ENCODE measurements at regions not wholly inside any gene's neighbourhood (a gene's known extent, or its start where the extent isn't known, plus 50 kb on each side); places are given as distances from the start of the nearest gene placed in this dataset.

DNA sequence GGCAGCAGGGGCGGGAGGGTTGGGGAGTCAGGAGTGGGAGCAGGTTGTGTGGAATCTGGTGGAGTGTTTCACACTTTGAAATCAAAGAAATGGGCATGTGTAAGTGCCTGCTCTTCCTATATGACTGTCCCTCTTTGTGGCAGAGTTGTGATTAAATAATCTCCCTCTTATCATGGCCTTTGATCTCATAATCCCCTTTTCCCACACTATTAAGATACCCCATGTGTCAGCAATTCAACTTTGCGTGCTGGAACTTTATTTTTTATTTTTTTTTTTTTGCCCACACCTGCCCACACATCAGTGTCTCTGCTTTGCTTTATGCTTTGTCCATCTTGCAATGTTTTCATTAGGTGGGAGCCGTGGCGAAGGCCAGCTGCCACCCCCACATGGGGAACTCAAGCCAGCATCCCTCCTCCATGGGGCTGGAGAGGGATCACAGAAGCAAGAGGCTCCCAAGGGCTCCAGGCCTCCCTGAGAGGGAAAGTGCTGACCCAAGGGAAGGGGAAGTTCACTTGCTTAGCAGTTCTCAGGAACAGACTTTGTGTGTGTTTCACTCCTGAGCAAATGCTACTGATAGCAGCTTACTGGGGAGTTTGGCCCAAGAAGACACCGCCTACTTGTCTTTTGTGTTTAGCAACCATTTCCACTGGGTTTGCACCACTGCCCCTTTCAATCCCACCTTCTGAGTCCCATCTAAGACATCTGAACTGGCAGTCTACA is 243.4 kb downstream of the BCL11A start:
- ATAC-seq, result no peak
- WGBS, 2 donors, result 89 to 92% methylated on average over 5 of the region's 5 CpGs
- intact Hi-C loops (cut with DNase I), result no loop called here

GRCh38 chr2:60309336-60309735 is 244.1 kb downstream of the BCL11A start:
- TF ChIP-seq POLR2A (IDR thresholded peaks at IDR 0.05) (no peak), CTCF (IDR thresholded peaks at IDR 0.05) (no peak)
- WGBS, 2 donors, result 83 to 84% methylated on average over 4 of the region's 4 CpGs
- H3K36me3 ChIP-seq (replicated peaks in 1 of 2; ENCODE audit: insufficient read depth in 1 of 2, low read depth in 2 of 2), result no peaks in the 10 kb centered on the region
- H3K9me3 ChIP-seq, result no peaks in the 10 kb centered on the region
- no peak for DNase-seq
- no peak overlapping the region for H3K4me3 ChIP-seq
- no peaks in the 10 kb centered on the region for H3K27me3 ChIP-seq
- H3K4me1 ChIP-seq, result no peaks in the 10 kb centered on the region
- H3K27ac ChIP-seq, result no peak overlapping the region
- no peak for ATAC-seq
- intact Hi-C loops (cut with DNase I), result no loop called here

More for the DNA sequence above, 243.4 kb downstream of the BCL11A start:
- H3K27me3 ChIP-seq, result no peaks in the 10 kb centered on the region
- DNase-seq, result no peak
- H3K36me3 ChIP-seq (replicated peaks in 1 of 2; ENCODE audit: insufficient read depth in 1 of 2, low read depth in 2 of 2), result no peaks in the 10 kb centered on the region
- no peaks in the 10 kb centered on the region for H3K4me1 ChIP-seq
- H3K4me3 ChIP-seq, result no peak overlapping the region
- no peaks in the 10 kb centered on the region for H3K9me3 ChIP-seq
- TF ChIP-seq CTCF (IDR thresholded peaks at IDR 0.05) (no peak), POLR2A (IDR thresholded peaks at IDR 0.05) (no peak)
- H3K27ac ChIP-seq, result no peak overlapping the region

- Histone ChIP-seq H3K4me3 (no peak overlapping the region), H3K4me1 (no peaks in the 10 kb centered on the region), H3K36me3 (replicated peaks in 1 of 2; ENCODE audit: insufficient read depth in 1 of 2, low read depth in 2 of 2) (no peaks in the 10 kb centered on the region), H3K27ac (no peak overlapping the region), H3K9me3 (no peaks in the 10 kb centered on the region), H3K27me3 (no peaks in the 10 kb centered on the region)
- TF ChIP-seq POLR2A (IDR thresholded peaks at IDR 0.05), result no peak
- no peak for TF ChIP-seq CTCF (IDR thresholded peaks at IDR 0.05)
- WGBS, 2 donors, result 22 to 29% methylated on average over 5 of the region's 5 CpGs
- DNase-seq (peak in 1 of 4 donors; percentile 21), ATAC-seq (no peak)
- intact Hi-C loops (cut with DNase I), result no loop called here
Observed at GRCh38 chr2:60306267-60306861, 247.1 kb downstream of the BCL11A start.

GRCh38 chr2:60303680-60304079 is 249.8 kb downstream of the BCL11A start:
- no peak overlapping the region for H3K4me3 ChIP-seq
- no peaks in the 10 kb centered on the region for H3K4me1 ChIP-seq
- H3K27me3 ChIP-seq, result no peaks in the 10 kb centered on the region
- no peaks in the 10 kb centered on the region for H3K9me3 ChIP-seq
- DNase-seq (no peak), ATAC-seq (no peak)
- 30 to 59% methylated on average over 2 of the region's 2 CpGs for WGBS, 2 donors
- no peak overlapping the region for H3K27ac ChIP-seq
- TF ChIP-seq POLR2A (IDR thresholded peaks at IDR 0.05) (no peak), CTCF (IDR thresholded peaks at IDR 0.05) (no peak)
- H3K36me3 ChIP-seq (replicated peaks in 1 of 2; ENCODE audit: insufficient read depth in 1 of 2, low read depth in 2 of 2), result no peaks in the 10 kb centered on the region
- intact Hi-C loops (cut with DNase I), result no loop called here
